ENCODE measurements at regions not wholly inside any gene's neighbourhood (a gene's known extent, or its start where the extent isn't known, plus 50 kb on each side); places are given as distances from the start of the nearest gene placed in this dataset.
"Not testable (repeated sequence)": the region's sequence is repeated elsewhere in the genome, so short reads cannot be mapped to it uniquely, and the experiment has no call there.

DNA sequence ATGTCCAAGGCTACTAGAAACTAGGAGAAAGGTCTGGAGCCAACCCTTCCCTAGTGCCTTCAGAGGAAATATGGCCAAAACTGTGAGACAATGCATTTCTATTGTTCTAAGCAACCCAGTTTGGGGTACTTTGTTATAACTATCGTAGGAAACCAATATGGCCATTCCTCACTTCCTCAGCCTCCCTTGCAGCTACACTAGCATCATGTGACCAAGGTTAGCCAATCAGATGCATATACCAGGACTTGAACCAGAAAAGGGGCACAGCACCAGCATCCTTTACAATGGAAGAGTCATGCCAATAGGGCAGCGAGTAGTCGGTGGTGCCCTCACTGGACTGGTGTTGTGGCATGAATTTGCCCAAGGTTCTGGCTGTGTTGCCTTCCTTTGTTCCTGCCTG lies 464.0 kb downstream of the TMEM114 start:
- TF ChIP-seq, protein P1, sequence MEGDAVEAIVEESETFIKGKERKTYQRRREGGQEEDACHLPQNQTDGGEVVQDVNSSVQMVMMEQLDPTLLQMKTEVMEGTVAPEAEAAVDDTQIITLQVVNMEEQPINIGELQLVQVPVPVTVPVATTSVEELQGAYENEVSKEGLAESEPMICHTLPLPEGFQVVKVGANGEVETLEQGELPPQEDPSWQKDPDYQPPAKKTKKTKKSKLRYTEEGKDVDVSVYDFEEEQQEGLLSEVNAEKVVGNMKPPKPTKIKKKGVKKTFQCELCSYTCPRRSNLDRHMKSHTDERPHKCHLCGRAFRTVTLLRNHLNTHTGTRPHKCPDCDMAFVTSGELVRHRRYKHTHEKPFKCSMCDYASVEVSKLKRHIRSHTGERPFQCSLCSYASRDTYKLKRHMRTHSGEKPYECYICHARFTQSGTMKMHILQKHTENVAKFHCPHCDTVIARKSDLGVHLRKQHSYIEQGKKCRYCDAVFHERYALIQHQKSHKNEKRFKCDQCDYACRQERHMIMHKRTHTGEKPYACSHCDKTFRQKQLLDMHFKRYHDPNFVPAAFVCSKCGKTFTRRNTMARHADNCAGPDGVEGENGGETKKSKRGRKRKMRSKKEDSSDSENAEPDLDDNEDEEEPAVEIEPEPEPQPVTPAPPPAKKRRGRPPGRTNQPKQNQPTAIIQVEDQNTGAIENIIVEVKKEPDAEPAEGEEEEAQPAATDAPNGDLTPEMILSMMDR (IDR thresholded peaks at IDR 0.05; ENCODE audit: control insufficient read depth, insufficient read depth, low read depth, low read length, missing control alignments) = no peak
- DNase-seq (ENCODE audit: low read depth) = no peak
- no peak overlapping the region for H3K4me3 ChIP-seq (ENCODE audit: control insufficient read depth, low read depth, low read length)

DNA sequence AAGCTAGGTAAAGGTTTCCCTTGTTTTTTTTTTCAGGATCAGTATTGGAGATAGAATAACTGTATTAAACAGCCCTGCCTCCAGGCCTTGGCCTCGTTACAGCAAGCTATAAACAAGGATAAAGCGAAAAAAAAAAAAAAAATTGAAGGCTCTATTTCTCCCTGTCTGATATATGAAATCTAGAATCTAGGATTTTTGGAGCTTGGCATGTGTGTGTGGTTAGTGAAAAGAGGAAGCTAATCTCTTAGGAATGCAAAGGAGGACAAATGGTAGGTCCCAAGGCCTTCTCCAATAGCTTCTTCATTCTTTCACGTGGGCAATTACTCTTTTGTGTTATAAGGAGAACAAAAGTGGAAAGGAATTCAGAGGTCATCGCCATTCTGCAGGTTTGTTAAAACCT lies 470.3 kb downstream of the TMEM114 start:
- TF ChIP-seq, protein P1 (IDR thresholded peaks at IDR 0.05; ENCODE audit: control insufficient read depth, insufficient read depth, low read depth, low read length, missing control alignments) = no peak
- DNase-seq (ENCODE audit: low read depth) = no peak
- no peak overlapping the region for H3K4me3 ChIP-seq (ENCODE audit: control insufficient read depth, low read depth, low read length)

DNA sequence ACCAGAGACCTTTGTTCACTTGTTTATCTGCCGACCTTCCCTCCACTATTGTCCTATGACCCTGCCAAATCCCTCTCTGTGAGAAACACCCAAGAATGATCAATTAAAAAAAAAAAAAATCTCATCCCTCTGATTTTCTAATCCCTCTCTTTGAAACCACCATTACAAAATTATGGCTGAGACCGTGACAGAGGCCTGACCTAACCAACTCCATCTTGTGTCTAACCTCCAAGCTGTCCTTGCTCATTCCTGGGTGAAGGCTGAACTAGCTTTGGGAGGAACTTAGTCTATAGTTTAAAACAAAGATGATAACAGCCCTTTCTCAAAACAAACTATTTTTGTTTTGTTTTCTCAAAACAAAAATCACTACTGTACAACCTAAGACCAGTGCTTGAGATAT lies 474.5 kb downstream of the TMEM114 start:
- no peak overlapping the region for H3K4me3 ChIP-seq (ENCODE audit: control insufficient read depth, low read depth, low read length)
- TF ChIP-seq, protein P1 (IDR thresholded peaks at IDR 0.05; ENCODE audit: control insufficient read depth, insufficient read depth, low read depth, low read length, missing control alignments) = no peak
- no peak for DNase-seq (ENCODE audit: low read depth)

DNA sequence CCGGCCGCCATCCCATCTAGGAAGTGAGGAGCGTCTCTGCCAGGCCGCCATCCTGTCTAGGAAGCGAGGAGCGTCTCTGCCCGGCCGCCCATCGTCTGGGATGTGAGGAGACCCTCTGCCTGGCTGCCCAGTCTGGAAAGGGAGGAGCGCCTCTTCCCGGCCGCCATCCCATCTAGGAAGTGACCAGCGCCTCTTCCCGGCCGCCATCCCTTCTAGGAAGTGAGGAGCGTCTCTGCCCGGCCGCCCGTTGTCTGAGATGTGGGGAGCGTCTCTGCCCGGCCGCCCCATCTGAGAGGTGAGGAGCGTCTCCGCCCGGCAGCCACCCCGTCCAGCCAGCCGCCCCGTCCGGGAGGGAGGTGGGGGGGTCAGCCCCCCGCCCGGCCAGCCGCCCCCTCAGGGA lies 475.4 kb downstream of the TMEM114 start:
- DNase-seq (ENCODE audit: low read depth); H3K4me3 ChIP-seq (ENCODE audit: control insufficient read depth, low read depth, low read length): not testable (repeated sequence)

DNA sequence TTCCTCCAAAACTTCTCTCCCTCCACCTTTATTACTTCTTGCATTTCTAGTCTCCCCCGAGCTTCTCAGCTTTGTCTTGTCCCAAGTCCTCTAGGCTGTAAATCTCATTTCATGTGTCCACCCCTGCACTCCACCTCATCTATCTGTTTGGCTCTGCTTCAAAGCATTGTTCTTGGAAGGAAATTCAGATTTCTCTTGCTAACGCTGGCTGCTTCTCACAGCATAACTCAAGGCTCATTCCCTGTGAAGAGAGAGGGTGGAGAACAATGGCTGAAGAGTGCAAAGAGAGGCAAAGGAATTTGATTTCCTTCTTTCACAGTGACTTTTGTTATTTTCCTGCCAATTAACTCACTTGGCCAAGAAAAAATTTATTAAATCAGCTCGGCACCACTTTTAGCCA lies 476.5 kb downstream of the TMEM114 start:
- no peak for DNase-seq (ENCODE audit: low read depth)
- no peak overlapping the region for H3K4me3 ChIP-seq (ENCODE audit: control insufficient read depth, low read depth, low read length)
- TF ChIP-seq, protein P1 (IDR thresholded peaks at IDR 0.05; ENCODE audit: control insufficient read depth, insufficient read depth, low read depth, low read length, missing control alignments) = no peak

DNA sequence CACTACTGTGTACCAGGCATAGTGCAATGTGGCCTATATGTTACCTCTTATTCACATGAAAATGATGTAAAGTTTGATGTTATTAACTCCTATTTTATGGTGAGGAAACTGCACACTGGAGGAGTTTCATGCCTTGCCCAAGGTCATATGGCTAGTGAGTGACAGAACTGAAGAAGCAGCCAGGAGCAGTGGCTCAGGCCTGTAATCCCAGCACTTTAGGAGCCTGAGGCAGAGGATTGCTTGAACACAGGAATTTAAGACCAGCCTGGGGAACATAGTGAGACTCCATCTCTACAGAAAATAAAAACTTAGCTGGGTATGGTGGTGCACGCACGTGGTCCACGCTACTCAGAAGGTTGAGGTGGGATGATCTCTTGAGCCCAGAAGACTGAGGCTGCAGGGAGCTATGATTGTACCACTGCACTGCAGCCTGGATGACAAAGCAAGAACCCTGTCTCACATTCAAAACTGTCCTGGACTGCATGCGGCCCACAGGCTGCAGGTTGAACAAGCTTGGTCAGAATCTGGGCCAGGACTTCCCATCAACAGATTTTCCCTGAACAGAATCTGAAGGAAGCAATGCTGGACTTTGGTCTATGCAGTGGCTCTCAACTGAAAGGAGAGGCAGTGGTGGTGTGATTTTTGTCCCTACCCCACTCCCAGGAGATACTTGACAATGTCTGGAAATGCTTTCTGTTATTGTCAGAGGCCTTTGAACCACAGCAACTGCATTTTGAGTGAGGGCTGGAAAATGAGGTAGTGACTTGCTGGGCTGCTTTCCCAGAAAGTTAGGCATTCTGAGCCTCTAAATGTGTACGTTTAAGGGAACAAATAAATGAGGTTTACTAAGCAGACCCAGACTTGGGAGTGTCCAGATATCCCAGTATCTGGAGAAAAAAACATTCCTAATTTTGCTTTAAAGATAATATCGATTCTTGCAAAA lies 479.5 kb downstream of the TMEM114 start:
- TF ChIP-seq, protein P1 (IDR thresholded peaks at IDR 0.05; ENCODE audit: control insufficient read depth, insufficient read depth, low read depth, low read length, missing control alignments) = no peak
- DNase-seq (ENCODE audit: low read depth) = no peak
- H3K4me3 ChIP-seq (ENCODE audit: control insufficient read depth, low read depth, low read length) = no peak overlapping the region

DNA sequence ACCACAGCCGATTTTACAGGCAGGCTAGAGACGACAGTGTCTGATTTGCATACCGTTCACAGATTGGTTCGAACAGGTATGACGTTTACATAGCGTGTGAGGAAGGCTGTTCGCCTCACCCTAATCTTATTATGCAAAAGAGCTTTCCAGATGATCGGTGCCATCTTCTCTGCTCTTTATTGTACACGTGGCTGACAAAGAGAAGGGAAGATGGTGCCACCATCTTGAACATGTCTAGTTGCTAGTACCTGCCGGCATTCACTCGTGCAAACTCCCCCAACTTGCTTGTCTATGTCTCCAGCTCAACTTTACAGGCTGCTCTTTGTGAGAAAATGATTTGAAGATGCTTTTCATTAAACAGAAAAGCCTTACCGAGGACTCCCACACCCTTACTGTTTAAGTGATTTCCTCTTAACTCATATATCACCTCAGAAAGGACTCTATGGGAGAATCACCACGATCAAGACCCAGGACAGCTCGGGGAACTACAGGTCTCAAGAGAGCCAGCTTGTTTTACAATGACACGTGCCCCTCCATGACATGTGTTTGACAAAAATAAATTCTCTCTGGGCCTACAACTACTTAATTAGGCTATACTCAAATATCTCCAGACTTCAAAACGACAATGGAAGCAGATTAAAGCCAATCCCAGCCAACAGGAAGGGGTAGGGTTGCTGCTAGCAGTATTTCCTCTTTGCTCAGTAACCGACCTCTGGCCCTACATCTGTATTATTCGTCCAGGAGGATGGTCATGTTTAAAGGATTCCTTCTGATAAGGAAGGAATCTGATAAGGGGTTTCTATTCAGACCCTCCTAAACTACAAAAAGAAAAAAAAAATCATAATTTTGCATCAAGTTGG lies 480.6 kb downstream of the TMEM114 start:
- no peak overlapping the region for H3K4me3 ChIP-seq (ENCODE audit: control insufficient read depth, low read depth, low read length)
- DNase-seq (ENCODE audit: low read depth) = no peak
- TF ChIP-seq, protein P1 (IDR thresholded peaks at IDR 0.05; ENCODE audit: control insufficient read depth, insufficient read depth, low read depth, low read length, missing control alignments) = no peak
